MM.1S (cell line): ENCODE measurements at regions not wholly inside any gene's neighbourhood (a gene's known extent, or its start where the extent isn't known, plus 50 kb on each side); places are given as distances from the start of the nearest gene placed in this dataset.

Source experiments
- CTCF ChIP-seq: fragments of 300-600 bp; sonication (generic); IDR thresholded peaks from 2 replicates; pipeline ENCODE4 v1.5.1; 2016; ENCODE audit warnings: antibody characterized with exemption, low read length, mixed read lengths
- EZH2phosphoT487 ChIP-seq: fragments of 300-600 bp; sonication (generic); IDR thresholded peaks from 2 replicates; pipeline ENCODE4 v1.6.1; 2018; ENCODE audit warnings: antibody characterized with exemption, low read length

GRCh38 chr3:11909726-11910125 is 63.0 kb upstream of the TAMM41 start:
- TF ChIP-seq CTCF (no peak), EZH2phosphoT487 (no peak)
